Central memory CD8-positive, alpha-beta T cell (primary cell): ENCODE measurements at regions not wholly inside any gene's neighbourhood (a gene's known extent, or its start where the extent isn't known, plus 50 kb on each side); places are given as distances from the start of the nearest gene placed in this dataset.
"Not testable (repeated sequence)": the region's sequence is repeated elsewhere in the genome, so short reads cannot be mapped to it uniquely, and the experiment has no call there.

ENCODE experiments used
- ATAC-seq: fragments of 150-1000 bp; cut with Tn5 transposase; replicated peaks from 2 replicates; pipeline ENCODE4 v1.10.0; 2022; ENCODE audit warnings: mild to moderate bottlenecking, moderate FRiP score, moderate number of reproducible peaks; ENCODE audit not compliant: poor library complexity, severe bottlenecking; ENCODE audit errors: extremely low read depth
- DNase-seq, 2 donors: peaks; one replicate each; pipeline ENCODE4 v3.0.0; 2021; ENCODE audit warnings: low spot score in 2 of 2
- H3K27ac Mint-ChIP-seq: one replicate; pipeline ENCODE4 v1.8.0; 2022; ENCODE audit warnings: low read depth, mild to moderate bottlenecking, moderate library complexity, mixed read lengths
- H3K27me3 Mint-ChIP-seq: one replicate; pipeline ENCODE4 v1.8.0; 2022; ENCODE audit warnings: mixed read lengths
- H3K36me3 Mint-ChIP-seq: one replicate; pipeline ENCODE4 v1.8.0; 2022; ENCODE audit warnings: mild to moderate bottlenecking, moderate library complexity, mixed read lengths; ENCODE audit not compliant: insufficient read depth
- H3K4me1 Mint-ChIP-seq: one replicate; pipeline ENCODE4 v1.8.0; 2022; ENCODE audit warnings: mixed read lengths
- H3K4me3 Mint-ChIP-seq: one replicate; pipeline ENCODE4 v1.8.0; 2022; ENCODE audit warnings: mild to moderate bottlenecking, moderate library complexity, mixed read lengths
- H3K9me3 Mint-ChIP-seq: one replicate; pipeline ENCODE4 v1.8.0; 2022; ENCODE audit warnings: mixed read lengths

DNA sequence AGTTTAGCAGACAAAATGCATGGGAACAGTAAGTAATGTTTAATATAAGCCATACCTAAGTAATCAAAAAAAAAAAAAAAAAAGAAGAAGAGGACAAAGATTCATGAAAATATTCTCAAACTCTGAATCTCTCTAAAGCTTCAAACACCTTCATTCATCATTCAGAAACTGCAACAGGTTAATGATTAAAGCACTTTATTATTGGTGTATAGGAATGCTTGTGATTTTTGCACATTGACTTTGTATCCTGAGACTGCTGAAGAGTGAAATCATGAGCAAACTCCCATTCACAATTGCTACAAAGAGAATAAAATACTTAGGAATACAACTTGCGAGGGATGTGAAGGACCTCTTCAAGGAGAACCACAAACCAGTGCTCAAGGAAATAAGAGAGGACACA, 278.4 kb upstream of the DCN start:
- no peak overlapping the region for H3K4me3 Mint-ChIP-seq
- H3K4me1 Mint-ChIP-seq: no peaks in the 10 kb centered on the region
- DNase-seq (no peak), ATAC-seq (no peak)
- no peaks in the 10 kb centered on the region for H3K9me3 Mint-ChIP-seq
- peaks cover 37% of the 10 kb centered on the region for H3K27me3 Mint-ChIP-seq
- no peak overlapping the region for H3K27ac Mint-ChIP-seq
- no peaks in the 10 kb centered on the region for H3K36me3 Mint-ChIP-seq

DNA sequence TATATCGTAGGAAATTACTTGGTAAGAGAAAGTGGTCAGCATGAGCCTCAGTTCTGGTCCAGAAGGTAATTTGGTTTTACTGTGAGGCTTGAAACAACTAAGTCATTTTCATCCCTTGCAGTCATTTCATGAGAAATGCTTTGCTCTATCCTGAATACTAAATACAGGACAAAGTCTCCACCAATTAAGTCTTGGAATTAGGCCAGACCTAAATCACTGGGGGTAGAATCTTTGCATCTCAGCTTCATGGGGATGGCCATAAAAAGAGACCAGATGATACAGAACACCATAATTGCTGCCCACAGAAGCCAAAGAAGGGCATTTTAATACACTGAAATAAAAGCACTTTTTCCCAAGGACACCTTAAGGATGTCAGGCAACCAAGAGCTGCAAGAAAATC, 277.9 kb upstream of the DCN start:
- H3K27ac Mint-ChIP-seq: no peak overlapping the region
- ATAC-seq (no peak), DNase-seq (no peak)
- no peaks in the 10 kb centered on the region for H3K36me3 Mint-ChIP-seq
- H3K27me3 Mint-ChIP-seq: peaks cover 37% of the 10 kb centered on the region
- H3K9me3 Mint-ChIP-seq: no peaks in the 10 kb centered on the region
- H3K4me1 Mint-ChIP-seq: no peaks in the 10 kb centered on the region
- no peak overlapping the region for H3K4me3 Mint-ChIP-seq

DNA sequence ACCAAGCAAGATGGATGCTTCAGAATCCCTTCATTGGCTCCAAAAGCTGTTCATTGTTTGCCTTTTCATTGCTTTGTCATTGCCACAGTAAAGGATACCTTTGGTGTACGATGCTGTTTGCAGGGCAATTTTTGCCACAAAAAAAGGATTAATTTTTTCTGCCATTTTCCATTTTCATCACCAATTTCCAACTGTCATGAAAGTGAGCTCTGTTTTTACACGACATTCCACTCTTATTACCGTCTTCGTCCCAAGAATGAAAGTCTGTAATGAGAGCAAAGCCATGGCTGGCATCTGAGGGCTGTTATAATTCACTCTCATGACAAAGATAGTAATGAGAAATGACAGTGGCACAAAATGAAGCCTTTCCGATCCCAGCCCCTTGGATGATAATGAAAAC, 272.7 kb upstream of the DCN start:
- no peaks in the 10 kb centered on the region for H3K36me3 Mint-ChIP-seq
- H3K4me1 Mint-ChIP-seq: no peaks in the 10 kb centered on the region
- peaks cover 36% of the 10 kb centered on the region for H3K27me3 Mint-ChIP-seq
- no peak overlapping the region for H3K27ac Mint-ChIP-seq
- ATAC-seq: no peak
- no peaks in the 10 kb centered on the region for H3K9me3 Mint-ChIP-seq
- no peak for DNase-seq
- no peak overlapping the region for H3K4me3 Mint-ChIP-seq

DNA sequence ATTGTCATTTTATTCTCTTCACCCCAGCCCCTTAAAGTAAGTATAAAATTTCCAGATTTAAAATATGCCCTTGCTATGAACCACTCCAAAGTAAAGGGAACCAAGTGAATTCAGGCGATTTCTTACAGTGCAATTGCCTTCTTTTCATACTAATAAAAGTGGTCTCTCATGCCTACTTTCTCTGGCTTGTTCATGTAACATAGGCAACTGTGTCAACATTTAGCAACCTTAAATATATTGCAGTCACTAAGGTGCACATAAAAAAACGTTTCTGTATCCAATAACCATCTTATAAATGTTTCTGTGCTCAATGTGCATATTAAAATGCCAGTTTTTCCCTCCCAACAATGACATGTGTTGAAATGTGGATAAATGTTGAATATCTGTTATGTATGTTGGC, 271.6 kb upstream of the DCN start:
- no peak for ATAC-seq
- Mint-ChIP-seq H3K27ac (no peak overlapping the region), H3K27me3 (peaks cover 36% of the 10 kb centered on the region), H3K9me3 (no peaks in the 10 kb centered on the region), H3K36me3 (no peaks in the 10 kb centered on the region), H3K4me1 (no peaks in the 10 kb centered on the region), H3K4me3 (no peak overlapping the region)
- no peak for DNase-seq

DNA sequence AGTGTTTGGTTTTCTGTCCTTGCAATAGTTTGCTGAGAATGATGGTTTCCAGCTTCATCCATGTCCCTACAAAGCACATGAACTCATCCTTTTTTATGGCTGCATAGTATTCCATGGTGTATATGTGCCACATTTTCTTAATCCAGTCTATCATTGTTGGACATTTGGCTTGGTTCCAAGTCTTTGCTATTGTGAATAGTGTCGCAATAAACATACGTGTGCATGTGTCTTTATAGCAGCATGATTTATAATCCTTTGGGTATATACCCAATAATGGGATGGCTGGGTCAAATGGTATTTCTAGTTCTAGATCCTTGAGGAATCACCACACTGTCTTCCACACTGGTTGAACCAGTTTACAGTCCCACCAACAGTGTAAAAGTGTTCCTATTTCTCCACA, 269.8 kb upstream of the DCN start:
- H3K9me3 Mint-ChIP-seq, DNase-seq, ATAC-seq, H3K4me1 Mint-ChIP-seq, H3K4me3 Mint-ChIP-seq, H3K36me3 Mint-ChIP-seq, H3K27ac Mint-ChIP-seq: not testable (repeated sequence)
- H3K27me3 Mint-ChIP-seq: peaks cover 21% of the 10 kb centered on the region

DNA sequence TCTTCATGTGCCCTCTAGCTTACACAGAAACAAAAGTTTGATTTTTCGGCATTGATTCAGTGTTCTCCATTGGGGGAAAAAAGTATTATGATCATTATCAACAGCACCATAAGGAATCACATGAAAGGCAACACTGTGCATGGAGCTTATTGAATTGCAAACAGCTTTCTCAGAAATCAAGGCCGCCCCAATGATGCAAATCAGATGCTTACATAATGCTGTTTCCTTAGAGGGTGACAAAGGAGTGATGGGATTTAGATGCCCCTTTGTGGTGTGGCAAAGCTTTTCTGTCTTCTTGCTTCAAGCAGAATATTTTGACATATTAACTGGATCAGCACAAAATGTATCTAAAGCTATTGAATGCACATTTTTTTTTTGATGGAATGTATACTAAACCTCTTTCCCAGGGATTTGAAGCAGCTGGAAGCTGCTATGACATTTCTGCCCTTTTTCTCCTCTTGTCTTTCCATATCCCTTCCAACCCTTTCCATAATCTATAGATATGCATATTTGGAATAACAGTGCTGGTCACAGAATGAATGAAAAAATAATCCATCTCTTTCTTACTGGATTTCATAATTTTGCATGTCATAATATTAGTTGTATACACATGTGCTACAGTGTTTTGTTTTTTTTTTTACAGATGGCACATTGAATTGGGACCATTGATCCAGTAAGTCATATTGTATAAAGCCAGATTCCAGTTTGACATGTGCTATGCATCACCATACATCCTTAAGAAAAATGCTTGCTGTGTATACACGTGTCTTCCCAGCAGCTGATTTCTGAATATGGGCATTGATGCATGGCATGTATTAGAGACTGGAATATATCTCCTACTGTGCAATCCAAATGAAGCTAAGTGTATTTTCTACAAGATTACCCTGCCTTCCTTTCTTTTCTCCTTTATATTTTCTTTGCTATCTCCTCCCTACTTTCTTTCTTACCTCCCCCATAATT, 259.7 kb upstream of the DCN start:
- ATAC-seq: no peak
- no peaks in the 10 kb centered on the region for H3K36me3 Mint-ChIP-seq
- H3K9me3 Mint-ChIP-seq: no peaks in the 10 kb centered on the region
- no peak overlapping the region for H3K4me3 Mint-ChIP-seq
- H3K27ac Mint-ChIP-seq: no peak overlapping the region
- no peaks in the 10 kb centered on the region for H3K4me1 Mint-ChIP-seq
- DNase-seq: no peak
- H3K27me3 Mint-ChIP-seq: peaks cover 12% of the 10 kb centered on the region

DNA sequence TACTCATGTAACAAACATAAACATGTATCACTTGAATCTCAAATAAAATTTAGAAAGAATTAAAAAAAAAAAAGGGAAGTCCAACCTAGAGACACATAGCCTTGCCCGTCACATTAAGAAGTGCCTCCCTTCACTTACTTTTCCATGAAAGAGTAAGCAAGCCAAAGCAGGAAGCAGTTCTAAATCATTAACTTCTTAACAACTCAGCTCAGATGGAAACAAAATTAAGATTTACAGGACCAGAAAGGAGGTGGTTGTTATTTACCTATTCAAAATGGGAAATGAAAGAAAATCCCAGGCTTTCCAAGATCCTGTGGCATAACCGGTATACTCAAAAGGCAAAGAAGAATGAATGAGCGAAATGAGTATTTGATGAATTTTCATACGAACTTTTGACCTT, 258.6 kb upstream of the DCN start:
- no peak overlapping the region for H3K27ac Mint-ChIP-seq
- H3K27me3 Mint-ChIP-seq: peaks cover 12% of the 10 kb centered on the region
- no peaks in the 10 kb centered on the region for H3K36me3 Mint-ChIP-seq
- H3K4me1 Mint-ChIP-seq: no peaks in the 10 kb centered on the region
- ATAC-seq (no peak), DNase-seq (no peak)
- no peaks in the 10 kb centered on the region for H3K9me3 Mint-ChIP-seq
- H3K4me3 Mint-ChIP-seq: no peak overlapping the region

DNA sequence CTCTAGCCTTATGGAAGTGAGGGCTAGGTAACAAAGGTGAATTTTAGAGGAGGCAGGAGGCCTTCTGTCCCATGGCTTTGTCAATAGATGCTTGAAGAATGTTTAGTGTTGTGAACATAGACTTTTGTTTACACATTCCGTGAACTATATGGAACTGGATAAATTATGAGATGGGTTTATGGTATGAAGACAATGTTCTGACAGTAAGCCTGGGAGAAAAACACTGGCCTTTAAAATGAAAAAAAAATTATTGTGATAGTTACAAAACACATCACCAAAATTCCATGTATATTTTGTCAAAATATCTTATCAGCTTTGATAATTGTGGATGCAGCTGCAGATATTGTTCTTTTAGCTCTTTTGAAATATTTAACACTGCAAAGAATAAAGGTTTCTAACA, 251.5 kb upstream of the DCN start:
- H3K4me1 Mint-ChIP-seq: no peaks in the 10 kb centered on the region
- no peak for ATAC-seq
- H3K36me3 Mint-ChIP-seq: peaks cover 2% of the 10 kb centered on the region
- no peaks in the 10 kb centered on the region for H3K9me3 Mint-ChIP-seq
- no peak overlapping the region for H3K4me3 Mint-ChIP-seq
- no peak for DNase-seq
- peaks cover 7% of the 10 kb centered on the region for H3K27me3 Mint-ChIP-seq
- no peak overlapping the region for H3K27ac Mint-ChIP-seq

DNA sequence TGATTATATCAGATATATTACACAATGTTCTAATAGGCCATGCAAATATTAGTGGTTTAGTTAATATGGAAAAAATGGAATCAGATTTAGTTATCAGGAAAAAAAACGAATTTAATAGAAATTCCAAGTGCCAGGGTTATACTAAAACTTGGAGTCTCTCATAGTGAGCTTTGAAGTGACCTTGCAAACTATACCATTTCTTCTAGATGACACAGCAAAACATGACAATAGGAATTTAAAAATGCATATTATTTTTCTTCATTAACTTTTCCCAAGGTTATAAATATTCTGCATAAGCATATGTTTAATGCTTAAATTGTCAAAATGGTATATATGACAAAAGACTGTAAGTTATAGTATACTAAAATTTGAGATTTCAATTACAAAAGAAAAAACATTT, 250.1 kb upstream of the DCN start:
- no peak overlapping the region for H3K4me3 Mint-ChIP-seq
- no peak overlapping the region for H3K27ac Mint-ChIP-seq
- peaks cover 2% of the 10 kb centered on the region for H3K36me3 Mint-ChIP-seq
- H3K27me3 Mint-ChIP-seq: peaks cover 7% of the 10 kb centered on the region
- no peak for DNase-seq
- no peaks in the 10 kb centered on the region for H3K4me1 Mint-ChIP-seq
- H3K9me3 Mint-ChIP-seq: no peaks in the 10 kb centered on the region
- no peak for ATAC-seq

DNA sequence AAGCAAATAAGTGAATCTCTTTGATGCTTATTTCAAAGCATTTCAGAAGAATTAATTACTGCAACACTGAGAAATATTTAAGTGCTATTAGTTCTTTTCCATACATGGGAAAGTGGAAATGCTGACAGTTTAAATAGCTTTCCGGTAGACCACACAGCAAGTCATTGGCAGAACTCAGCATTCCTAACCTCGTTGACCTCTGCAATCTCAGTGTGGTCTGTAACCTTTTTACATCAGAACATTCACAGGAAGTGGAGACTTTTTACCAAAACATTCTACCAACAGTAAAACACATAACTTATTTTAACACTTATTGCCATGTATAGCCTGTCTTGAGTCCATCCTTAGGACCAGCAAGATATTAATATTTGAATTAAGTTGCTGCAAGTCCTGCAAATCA, 249.5 kb upstream of the DCN start:
- no peak overlapping the region for H3K27ac Mint-ChIP-seq
- H3K9me3 Mint-ChIP-seq: no peaks in the 10 kb centered on the region
- H3K27me3 Mint-ChIP-seq: peaks cover 7% of the 10 kb centered on the region
- DNase-seq: no peak
- H3K4me1 Mint-ChIP-seq: no peaks in the 10 kb centered on the region
- no peak overlapping the region for H3K4me3 Mint-ChIP-seq
- no peak for ATAC-seq
- peaks cover 2% of the 10 kb centered on the region for H3K36me3 Mint-ChIP-seq

DNA sequence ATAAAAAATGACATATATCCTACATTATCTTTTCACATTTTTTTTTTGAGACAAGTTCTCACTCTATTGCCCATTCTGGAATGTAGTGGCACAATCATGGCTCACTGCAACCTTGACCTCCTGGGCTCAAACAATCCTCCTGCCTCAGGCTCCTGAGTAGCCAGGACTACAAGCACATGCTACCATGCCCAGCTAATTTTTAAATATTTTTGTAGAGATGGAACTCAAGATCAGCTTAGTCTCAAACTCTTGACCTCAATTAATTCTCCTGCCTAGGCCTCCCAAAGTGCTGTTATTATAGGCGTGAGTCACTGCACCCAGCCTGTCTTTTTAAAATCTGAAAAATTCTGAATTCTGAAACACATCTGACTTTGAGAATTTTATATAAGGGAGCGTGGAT, 241.9 kb upstream of the DCN start:
- Mint-ChIP-seq H3K4me1 (no peaks in the 10 kb centered on the region), H3K27me3 (peaks cover 12% of the 10 kb centered on the region), H3K27ac (no peak overlapping the region), H3K36me3 (peaks cover 1% of the 10 kb centered on the region), H3K4me3 (no peak overlapping the region), H3K9me3 (no peaks in the 10 kb centered on the region)
- DNase-seq (no peak), ATAC-seq (no peak)

DNA sequence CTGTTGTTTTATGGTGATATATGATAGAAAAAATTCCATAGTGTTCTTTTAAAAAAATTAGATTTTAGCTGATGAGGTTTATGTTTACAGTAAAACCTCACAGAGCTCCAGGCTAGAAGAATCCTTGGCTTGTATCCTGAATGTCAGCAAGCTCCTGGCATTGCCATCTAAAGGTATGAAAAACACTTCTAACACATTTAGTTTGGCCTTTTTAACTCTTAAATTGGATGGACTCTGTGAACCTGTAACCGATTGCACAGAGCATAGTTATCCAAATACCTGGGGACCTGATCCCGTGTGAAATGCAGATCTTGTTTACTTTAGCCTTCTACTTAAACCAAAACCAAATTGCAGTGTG, 241.1 kb upstream of the DCN start:
- Mint-ChIP-seq H3K27me3 (peaks cover 9% of the 10 kb centered on the region), H3K4me3 (no peak overlapping the region), H3K36me3 (peaks cover 1% of the 10 kb centered on the region), H3K4me1 (no peaks in the 10 kb centered on the region), H3K27ac (no peak overlapping the region), H3K9me3 (no peaks in the 10 kb centered on the region)
- no peak for ATAC-seq
- no peak for DNase-seq

DNA sequence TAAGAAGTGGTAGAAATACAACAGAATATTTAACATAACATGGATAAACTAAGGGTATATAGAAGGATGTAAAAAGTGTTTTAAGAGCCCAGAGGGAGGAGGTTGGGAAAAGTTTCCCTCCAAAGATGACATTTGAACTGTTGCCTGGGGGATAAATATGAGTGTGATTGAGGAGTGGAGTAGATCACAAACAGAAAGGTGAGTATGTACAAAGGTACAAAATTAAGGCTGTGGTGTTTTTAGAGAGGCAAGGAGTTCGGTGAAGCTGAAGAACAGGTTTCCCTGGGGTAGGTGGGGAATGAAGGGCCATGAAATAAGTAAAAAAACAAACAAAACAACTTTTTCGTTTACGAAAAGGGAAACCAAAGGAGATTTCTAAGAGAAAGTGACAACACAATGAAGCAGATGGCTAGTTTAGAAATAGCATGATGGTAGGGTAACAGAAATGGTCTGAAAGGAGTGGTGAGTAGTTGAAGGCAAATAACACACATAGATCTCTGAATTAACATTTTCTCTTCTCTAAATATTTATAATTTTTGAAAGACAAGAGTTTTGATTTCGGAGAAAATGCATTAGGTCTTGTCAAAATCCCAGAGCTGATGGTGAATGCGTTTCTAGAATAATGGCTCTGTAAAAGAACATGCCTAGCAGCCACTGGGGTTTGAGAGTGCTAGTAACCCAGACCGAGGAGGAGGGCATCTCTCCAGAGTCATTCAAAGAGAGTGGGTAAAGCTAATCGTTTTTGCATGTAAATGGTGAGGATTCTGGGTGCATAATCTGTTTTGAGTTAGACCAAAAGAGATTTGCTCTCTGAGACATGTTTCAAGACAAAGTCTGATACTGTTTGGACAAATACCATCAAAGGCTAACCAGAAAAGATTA, 240.4 kb upstream of the DCN start:
- ATAC-seq (no peak), DNase-seq (no peak)
- Mint-ChIP-seq H3K4me3 (no peak overlapping the region), H3K9me3 (no peaks in the 10 kb centered on the region), H3K27ac (no peak overlapping the region), H3K36me3 (peaks cover 1% of the 10 kb centered on the region), H3K27me3 (peaks cover 9% of the 10 kb centered on the region), H3K4me1 (no peaks in the 10 kb centered on the region)
